ENCODE measurements at regions not wholly inside any gene's neighbourhood (a gene's known extent, or its start where the extent isn't known, plus 50 kb on each side); places are given as distances from the start of the nearest gene placed in this dataset.
"Not testable (repeated sequence)": the region's sequence is repeated elsewhere in the genome, so short reads cannot be mapped to it uniquely, and the experiment has no call there.

DNA sequence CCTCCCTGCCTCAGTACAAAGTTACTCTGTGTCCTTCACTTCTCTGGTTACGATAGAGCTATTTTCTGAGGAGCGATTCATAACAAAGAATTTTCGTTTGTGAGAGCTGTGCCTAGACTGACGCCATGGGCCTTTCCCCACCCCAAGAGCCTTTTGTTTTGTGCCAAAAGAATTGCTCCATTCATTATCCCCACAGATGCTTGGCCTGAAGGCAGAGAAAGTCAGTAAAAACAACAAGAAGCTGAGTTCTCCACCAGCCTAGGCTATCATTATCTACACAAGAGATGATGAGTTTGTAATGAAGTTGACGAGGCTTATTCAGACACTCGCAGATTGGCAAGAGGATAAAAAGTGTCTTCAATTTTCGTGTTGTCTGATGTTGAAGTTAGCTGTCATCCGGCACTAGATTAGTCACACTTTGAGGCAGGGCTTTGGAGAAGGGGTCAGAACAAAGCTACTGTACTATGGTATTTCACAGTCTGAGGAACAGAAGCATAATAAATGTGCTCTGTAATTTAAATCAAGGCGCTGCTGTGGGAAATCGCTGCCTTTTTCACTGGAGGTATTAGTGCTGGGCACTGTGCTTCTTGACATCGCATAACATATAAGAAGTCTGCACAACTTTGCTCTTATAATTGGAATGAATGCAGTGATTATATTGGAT lies 278.4 kb upstream of the FIGN start:
- DNase-seq, result peak; percentile 71

- no peak for DNase-seq
Observed at GRCh38 chr2:164012581-164012980, 276.8 kb upstream of the FIGN start.

GRCh38 chr2:164009756-164010337 lies 274.0 kb upstream of the FIGN start:
- DNase-seq, result peak; percentile 54

DNA sequence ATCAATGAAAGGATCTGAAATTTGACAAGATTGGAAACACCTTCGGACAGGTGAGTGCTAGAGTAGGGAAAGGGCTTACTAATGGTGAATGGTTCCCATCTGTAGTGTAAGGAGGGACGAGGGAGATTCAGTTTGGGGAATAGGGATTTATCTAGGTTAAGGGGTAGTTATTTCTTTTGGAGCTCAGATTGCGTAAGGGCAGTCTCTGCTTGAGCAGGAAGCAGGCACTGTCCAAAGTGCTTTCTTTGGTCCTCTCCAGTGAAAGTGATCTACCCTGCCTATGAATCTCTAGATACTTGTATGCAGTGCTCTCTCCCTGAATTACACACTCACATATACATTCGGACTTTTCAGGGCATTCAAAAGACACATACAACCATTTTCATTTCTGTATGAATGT lies 272.9 kb upstream of the FIGN start:
- no peak for DNase-seq

DNA sequence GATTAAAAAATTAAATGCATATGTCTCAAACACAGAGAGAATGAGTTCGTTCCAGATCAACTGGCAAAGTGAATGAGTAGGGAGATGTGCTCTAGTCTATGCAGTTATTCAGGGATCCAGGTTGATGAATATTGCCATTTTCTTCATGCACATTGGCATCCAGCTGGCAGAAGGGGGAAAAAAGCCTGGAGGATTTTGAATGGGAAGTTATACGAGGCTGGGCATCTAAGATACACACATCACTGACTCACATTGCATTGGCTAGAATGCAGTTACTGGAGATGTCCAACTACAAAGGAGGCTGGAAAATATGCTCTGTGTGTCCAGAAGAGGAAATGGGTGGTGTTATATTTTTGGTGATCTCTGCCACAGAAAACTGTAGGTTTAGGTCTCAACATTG lies 270.9 kb upstream of the FIGN start:
- no peak for DNase-seq

DNA sequence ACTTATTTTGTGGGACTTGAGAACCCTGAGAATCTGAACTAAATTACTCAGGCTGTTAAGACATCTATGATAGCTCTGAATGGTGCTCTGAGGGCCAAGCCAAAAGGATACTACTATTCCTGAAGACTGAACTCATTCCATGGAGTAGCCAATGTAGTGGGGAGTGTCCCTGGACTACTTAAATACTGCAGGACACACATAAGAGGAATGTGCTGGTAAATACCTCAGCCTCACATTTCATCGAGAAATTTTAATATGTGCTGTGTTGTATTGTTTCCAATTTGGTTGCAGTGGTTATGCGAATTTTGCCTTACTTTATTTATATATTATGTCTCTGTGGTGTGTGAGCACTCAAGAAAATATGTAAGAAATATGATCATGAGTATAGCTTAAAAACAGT lies 264.4 kb upstream of the FIGN start:
- no peak for DNase-seq

- DNase-seq, result no peak
Observed at GRCh38 chr2:163997466-163997865, 261.7 kb upstream of the FIGN start.

GRCh38 chr2:163990541-163990940 lies 254.7 kb upstream of the FIGN start:
- DNase-seq, result no peak

- DNase-seq, result no peak
Observed at GRCh38 chr2:163990101-163990500, 254.3 kb upstream of the FIGN start.

- DNase-seq, result no peak
Observed at GRCh38 chr2:163987175-163987940, 251.6 kb upstream of the FIGN start.

DNA sequence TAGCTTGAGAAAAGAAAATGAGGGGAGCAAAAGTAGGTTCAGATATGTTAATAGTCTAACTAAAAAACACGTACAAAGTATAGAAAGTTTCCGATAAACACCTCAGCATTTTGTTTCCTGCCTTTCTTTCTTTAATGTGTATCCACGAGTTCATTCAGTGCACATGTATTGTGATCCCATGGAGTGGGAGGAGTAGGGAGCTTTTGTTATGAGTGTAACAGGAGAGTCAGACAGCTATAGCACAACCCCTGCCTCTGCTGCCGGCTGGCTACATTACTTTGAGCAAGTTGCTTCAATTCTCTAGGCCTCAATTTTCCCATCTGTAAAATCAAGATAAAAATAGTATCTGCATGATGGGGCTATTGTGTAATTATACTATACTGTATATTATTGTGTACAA lies 249.2 kb upstream of the FIGN start:
- DNase-seq, result no peak

- no peak for DNase-seq
Observed at GRCh38 chr2:163983911-163984310, 248.1 kb upstream of the FIGN start.

- no peak for DNase-seq
Observed at GRCh38 chr2:163982938-163983337, 247.1 kb upstream of the FIGN start.

DNA sequence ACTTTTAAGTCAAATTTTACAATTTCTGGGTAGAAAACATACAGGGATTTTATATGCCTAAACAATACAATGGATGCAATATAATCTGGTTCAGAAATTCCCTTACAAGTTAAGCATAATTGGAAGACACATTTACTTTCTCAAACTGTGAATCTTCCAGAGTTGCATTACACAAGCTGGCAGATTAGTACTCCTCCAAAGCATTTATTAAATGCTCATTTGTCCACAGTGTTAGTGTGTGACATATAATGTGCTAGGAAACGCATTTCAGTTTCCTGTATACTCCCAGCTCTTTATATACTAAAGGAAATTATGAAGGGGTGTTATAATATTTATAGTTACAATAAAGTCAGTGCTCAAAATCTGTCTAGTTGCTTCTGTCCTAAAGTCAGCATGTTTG lies 239.0 kb upstream of the FIGN start:
- DNase-seq, result no peak

GRCh38 chr2:163970058-163970813 lies 234.4 kb upstream of the FIGN start:
- no peak for DNase-seq

- not testable (repeated sequence) for DNase-seq
Observed at GRCh38 chr2:163964278-163964677, 228.5 kb upstream of the FIGN start.

- no peak for DNase-seq
Observed at GRCh38 chr2:163953390-163953907, 217.6 kb upstream of the FIGN start.

DNA sequence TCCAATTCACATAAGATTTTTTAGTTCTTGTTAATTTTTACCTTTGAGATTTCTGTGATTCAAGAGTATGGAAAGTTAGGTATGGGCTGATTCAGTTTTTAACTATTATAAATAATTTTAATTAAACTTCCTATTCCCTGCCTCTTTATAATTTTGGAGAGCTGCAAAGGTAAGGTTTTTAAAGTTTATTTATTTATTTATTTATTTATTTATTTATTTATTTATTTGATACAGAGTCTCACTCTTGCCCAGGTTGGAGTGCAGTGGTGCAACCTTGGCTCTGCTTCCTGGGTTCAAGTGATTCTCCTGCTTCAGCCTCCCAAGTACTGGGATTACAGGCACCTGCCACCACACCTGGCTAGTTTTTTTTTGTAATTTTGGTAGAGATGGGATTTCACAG lies 215.5 kb upstream of the FIGN start:
- no peak for DNase-seq

DNA sequence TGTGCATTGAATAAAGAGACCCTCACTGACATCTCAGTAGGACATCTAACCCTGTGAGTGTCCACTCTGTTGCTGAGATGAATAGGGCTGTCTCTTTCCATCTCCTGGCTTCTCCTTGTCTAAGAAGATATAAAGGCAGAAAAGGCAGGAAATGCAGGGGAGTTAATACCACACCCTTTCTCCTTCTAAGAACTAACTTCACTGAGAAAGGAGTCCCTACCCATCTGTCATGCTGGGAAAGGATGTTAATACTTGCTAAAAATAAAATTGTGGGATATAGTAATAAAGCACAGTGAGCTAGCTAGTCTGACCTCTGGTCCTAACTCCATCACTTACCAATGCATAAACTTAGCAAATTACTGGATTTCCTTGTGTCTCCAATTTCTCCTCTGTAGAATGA lies 213.9 kb upstream of the FIGN start:
- DNase-seq, result no peak

DNA sequence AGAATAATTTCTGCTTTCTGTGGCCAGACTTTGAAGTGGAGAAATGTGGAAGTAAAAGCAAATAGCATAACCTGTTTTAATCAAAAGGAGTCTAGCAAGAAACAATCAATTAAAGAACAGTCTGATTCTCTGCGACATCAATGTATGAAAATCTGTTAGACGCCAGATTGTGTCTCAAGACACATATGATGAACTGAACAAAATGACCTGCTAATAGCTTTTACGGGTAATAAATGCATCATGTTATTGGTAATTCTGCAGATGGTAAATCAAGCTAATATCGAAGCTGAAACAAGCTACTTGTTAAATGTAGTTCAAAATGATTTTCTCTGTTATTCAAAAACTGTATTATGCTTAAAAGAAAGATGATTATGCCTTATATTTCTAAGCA lies 208.5 kb upstream of the FIGN start:
- DNase-seq, result no peak

- no peak for DNase-seq
Observed at GRCh38 chr2:163943403-163944346, 207.9 kb upstream of the FIGN start.

DNA sequence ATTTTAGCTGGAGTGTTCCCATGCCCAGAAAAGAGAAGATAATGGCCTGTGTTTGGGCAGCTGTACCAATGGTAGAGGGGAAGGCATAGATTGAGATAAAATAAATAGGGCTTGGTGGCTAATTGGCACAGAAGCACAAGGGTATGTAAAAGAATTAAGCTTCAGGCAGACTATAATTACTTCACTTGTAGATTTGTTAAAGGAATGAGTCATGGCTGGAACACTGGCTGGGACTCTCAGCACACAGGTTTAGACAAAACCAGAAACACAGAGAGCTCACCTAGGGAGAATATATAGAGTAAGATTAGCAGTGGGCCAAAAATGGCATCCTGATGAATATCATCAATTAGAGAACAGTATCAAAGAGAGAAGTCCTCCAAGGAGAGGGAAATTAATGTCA lies 198.3 kb upstream of the FIGN start:
- peak; percentile 16 for DNase-seq

All from COR-L47 (cell line).